GM18951 (cell line): ENCODE measurements at regions not wholly inside any gene's neighbourhood (a gene's known extent, or its start where the extent isn't known, plus 50 kb on each side); places are given as distances from the start of the nearest gene placed in this dataset.

ENCODE experiments used
- POLR2A ChIP-seq: IDR thresholded peaks from 4 replicates; pipeline ENCODE4 v1.6.1; 2011; ENCODE audit warnings: mild to moderate bottlenecking; ENCODE audit not compliant: insufficient read length, insufficient read depth; ENCODE audit errors: extremely low read depth
- in situ Hi-C: fragments of 300-500 bp; cut with MboI; formaldehyde crosslinking; loops from one replicate; pipeline ENCODE4 v1.12.0; 2022; ENCODE audit warnings: low sequenced_read_pairs, mixed read lengths, inconsistent platforms; ENCODE audit not compliant: unreplicated experiment

DNA sequence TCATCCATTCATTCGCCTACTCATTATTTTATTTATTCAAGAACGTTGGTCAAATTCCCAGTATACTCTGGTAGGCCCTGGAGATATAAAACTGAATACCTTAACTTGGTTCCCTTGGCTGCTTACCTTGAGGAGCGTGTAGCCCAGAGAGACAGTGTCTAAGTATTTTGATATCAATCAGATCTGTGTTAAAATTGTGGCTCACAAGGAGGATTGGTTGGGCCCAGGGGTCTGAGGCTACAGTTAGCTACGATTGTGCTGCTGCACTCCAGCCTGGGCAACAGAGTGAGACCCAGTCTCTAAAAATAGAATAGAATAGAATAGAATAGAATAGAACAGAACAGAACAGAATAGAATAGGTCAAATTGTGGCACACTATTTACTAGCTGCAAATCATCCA, 438.4 kb downstream of the ADAMTS20 start:
- TF ChIP-seq POLR2A: no peak
- in situ Hi-C loops: no loop called here

DNA sequence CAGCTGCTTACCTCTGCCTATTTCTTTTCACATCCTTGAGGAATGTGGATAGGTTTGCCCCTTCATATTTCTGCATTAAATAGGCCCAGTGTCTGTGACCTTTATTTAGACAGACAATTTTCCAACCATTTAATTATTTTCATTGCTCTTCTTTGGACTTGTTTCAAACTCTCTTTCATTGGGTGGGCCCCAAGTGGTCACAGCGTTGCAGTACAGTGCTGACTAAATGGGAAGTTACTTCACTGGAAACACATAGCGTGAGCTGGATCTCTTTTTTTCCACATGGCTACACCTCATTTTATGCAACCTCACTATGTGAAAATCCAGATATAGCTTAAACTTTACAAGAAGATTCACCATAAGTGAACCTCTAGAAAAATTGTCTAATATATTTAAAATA, 438.9 kb downstream of the ADAMTS20 start:
- in situ Hi-C loops: no loop called here
- no peak for TF ChIP-seq POLR2A

DNA sequence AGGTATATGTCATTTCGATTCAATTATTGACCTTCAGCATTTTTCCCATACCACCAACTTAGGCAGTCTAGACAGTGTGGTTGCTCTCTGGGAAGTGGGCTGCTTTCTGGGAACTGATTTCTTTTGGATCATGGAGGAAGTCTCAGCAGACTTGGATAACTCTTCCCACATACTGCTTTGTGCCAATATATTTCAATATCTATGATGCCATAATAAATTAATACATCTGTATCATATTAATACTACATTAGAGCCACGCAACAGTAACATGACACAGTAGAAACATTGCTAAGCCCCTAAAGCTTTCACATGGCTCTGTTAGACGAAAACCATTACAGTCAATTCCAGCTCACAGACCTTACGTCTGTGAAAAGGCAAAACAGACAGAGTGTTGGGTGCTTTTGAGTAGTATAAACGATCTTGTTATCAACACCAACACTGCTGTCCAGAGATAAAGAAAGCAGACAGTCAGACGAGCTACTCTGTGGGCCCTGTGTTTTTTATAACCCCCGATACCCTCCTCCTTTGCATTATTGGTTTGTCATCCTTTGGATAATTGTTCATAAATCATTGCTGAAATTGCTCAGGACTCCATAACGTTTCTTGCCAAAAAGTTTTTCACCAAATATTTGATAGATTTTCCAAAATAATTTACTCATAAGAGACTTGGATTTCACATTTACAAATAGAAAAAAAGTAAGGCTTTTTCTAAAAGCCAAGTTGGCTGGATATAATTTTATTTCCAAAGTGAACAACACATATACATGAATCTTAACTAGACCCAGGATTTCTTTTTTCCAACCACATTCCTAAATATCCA, 439.7 kb downstream of the ADAMTS20 start:
- no peak for TF ChIP-seq POLR2A
- in situ Hi-C loops: no loop called here

DNA sequence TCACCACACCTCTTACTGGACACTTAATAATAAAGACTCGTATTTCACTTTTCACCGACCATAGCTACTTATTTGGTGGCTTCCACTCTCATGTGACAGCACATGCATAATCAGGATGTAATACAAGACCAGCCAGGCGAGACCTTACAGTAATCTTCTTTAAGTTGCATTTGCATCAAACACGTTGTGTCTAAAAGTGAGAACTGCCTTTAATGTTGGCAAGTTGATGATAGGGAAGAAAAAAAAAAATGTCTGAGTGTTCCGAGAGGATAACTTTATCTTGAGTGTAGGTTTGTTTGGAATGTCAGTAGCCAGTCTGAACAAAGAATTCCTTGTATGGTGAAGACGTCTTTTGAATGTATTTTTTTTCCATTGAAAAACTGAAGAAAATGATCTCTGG, 440.4 kb downstream of the ADAMTS20 start:
- in situ Hi-C loops: no loop called here
- no peak for TF ChIP-seq POLR2A

DNA sequence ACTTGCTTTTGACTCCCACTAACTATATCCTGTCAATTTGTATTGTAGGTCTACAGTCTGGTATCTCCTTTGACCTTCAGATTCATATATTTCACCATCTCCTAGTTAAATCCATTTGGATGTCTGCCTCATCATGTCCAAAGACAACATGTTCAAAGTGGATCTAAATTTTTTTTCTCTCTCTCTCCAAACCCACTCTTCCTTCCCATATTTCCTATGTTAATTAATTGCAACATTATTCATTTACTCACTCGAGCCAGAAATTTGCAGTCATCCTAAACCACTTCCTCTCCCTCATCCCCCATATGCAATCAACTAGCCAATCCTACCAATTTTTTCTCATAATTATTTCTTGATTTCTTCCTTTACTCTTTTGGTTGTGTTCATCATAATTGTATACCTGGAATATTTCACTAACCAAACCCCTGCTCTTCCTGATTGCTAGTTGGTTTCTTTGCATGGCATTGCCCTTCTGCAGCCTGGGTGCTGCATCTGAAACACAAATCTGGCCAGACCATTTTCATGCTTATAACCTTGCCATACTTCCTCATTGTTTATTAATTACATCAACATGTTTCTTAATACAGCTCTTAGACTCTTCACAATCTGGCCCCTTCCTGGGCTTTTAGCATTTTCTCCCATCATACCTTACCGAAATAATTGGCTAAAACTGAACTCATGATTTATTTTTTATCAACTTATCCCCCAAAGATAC, 442.2 kb downstream of the ADAMTS20 start:
- in situ Hi-C loops: no loop called here
- TF ChIP-seq POLR2A: no peak

DNA sequence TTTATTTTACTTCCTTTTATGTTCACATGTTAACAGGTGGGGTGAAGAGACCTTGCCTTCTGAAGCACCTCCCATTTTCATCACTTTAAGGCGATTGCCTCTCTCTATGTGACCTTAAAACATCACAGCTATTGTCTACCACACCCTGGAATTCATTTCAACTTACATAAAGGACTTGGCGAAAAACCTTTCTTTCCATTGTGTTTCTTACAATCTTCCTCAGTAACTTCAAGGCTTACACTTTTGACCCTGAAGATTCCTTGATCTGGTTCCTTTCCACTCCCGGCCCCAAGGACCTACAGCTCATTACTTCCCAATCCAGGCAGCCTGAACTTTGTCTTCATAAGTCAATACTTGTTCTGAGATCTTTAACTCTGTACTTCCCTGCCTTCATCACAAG, 443.3 kb downstream of the ADAMTS20 start:
- no peak for TF ChIP-seq POLR2A
- in situ Hi-C loops: no loop called here

DNA sequence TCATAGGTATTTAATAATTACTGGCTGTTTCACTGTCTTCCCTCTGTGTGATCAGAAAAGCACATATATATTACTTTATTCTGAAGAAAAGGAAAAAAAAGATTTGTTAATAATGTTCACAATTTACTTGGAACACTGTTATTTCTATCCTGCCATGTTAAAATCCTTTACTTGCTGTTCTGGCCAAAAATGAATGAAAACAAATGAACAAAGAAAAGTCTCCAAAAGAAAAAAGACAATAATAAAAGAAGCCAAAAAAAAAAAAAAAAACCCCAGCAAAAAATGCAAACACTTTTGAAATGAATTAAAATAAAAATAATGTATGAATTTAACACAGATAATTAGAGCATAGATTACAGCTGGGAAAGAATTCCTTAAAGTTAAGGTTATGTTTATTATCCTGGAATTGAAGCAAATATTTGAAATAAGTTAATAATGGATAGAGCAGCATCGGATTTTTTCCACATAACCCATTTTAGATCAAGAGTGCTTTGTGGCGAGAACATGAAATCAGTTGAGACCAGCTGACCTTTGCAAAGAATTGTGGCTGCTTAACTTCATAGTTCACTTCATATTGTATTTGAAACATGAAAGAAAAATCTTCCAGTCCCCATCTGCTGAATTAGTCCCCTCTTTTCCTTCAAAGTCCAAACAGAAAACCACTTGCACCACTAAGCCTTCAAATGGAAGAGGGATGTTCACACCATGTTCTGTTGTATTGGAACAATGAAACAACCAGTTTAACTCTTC, 444.8 kb downstream of the ADAMTS20 start:
- no peak for TF ChIP-seq POLR2A
- in situ Hi-C loops: no loop called here

DNA sequence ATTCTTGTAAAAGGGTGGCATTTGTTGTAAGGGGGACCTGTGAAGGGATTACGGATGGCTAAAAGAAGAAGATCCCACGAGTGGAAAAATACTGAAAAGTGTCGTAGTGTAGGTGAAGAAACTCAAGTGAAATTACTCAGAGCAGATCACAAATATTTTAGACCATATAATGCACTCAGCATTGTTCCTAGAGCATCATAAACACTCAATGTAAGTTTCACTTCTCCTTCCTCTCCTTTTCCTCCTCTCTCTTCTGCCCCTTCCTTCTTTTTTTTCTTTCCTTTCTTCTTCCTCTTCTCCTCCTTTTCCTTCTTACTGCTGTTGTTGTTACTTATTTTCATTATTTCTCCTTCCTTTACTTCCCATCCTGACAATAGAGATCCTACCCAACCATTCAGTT, 445.6 kb downstream of the ADAMTS20 start:
- in situ Hi-C loops: no loop called here
- no peak for TF ChIP-seq POLR2A

DNA sequence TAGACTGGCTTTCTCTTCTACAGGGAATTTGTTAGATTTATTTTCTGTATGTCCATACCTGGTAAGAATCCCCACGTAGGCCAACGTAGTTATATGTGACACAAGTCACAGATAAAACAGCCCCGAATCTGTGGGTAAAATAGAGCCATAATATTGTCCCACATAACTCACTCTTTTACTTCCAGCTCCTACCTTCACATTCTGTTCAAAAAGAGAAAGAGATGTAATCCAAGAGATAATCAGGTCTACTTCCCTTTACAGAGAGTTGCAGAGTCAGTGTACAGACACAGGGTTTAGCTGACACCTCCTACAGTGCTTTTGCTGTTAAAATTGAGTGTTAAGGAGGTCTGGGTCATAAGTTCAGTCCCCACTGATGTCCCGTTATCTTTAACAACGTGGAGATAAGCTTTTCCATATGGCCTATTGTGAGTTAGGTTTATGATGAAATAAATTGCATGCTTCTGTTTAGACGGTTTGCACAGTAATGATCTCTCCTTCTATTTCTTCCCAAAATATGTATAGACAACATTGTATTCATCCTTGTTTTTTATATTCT, 446.5 kb downstream of the ADAMTS20 start:
- in situ Hi-C loops: no loop called here
- TF ChIP-seq POLR2A: no peak

DNA sequence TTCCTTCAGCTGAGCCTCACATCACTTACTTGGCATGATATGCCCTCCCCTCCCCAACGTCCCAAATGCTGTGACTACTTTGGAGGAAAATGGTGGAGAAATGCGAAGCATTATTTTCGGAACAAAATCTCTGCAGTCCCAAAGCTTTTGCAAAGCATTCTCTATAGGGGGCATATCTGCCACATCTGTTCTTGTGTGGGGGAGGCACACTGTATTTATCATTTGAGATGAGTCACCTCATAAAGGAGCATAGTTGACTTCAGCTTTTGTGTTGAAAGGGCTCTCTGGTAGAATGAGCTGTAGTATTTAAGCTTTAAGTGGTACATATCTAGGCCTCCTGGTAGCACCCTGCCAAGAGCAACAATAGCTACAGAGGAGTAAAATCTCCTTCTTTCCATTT, 447.5 kb downstream of the ADAMTS20 start:
- in situ Hi-C loops: no loop called here
- TF ChIP-seq POLR2A: no peak

DNA sequence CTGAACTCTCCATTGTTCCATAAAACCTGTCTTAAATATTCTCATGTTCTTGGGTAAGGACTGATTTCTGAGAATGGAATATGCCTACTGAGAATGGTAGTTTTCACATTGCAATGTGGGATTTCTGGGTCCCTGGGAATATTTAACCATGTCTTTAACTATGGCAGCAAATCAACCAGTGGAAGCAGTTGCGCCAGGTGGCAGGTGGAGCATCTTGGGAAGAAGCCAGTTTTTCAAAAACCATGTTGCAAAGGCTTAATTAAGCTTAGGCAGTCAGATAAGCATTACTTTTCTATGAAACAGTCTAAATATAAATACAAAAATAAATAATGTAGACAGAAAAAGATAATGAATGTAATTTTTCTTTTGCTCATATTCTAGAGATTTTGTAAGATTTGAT, 448.1 kb downstream of the ADAMTS20 start:
- in situ Hi-C loops: no loop called here
- no peak for TF ChIP-seq POLR2A

DNA sequence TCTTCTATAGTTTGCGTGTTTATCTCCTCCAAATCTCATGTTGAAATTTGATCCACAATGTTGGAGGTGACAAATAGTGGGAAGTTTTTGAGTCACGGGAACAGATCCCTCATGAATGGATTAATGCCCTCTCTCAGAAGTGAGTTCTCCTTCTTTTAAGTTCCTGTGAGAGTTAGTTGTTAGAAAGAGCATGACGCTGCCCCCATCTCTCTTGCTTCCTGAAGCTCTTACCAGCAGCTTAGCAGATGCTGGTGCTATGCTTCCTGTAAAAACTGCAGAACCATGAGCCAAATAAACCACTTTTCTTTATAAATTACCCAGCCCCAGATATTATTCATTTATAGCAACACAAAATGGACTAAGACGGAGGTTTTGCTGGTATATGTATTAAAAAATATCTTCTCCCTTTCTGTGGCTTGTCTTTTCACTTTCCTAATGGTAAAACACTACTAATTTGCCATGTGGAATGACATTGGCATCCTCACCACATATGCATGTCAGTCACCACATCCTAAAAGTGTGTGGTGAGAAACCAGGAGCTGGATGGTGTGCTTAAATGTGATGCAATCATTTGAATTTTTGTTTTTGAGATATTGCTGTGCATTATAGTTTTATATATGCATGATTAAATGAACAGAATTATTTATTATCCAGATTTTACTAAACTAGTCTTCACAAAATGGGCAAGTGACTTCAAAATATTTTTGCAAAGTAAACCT, 449.3 kb downstream of the ADAMTS20 start:
- in situ Hi-C loops: no loop called here

DNA sequence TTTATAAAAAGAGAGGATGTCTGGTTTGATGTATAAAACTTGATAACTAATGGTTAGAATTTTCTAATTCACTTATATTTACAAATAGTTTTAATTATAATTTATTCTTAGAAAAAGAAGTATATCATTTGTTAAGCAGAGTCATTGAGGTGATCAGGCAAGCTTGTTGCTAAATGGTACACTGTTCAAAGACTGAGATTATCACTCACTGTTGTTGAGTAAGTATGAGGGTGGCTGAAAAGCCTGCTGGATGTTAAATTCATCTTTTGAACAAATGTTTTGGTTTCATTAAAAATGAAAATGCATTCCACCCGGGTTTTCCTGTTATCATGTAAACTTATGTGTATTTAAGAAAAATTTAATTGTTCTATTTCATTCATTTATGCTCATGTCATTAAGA, 451.8 kb downstream of the ADAMTS20 start:
- in situ Hi-C loops: no loop called here
- no peak for TF ChIP-seq POLR2A

More for the DNA sequence above, 449.3 kb downstream of the ADAMTS20 start:
- TF ChIP-seq POLR2A: no peak

DNA sequence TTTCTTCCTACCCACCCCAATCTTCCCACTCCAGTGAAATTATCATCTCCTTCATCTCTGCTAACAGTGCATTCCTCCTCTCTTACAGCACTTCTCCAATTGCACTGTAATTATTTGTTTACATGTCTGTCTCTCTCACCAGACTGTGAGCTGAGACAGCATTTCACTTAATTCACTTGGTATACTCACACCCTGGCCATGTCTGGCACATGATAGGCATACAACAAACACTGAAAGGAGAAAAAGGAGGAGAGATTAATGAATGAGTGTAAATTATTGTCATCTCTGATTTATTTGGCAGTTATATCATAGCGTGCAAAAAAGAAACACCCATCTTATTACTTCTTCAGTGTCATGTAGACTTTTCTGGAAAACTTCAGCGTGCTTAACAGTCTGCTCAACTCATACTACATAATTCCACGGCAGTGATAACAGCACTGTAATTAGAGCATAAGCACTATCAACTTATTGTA, 452.3 kb downstream of the ADAMTS20 start:
- in situ Hi-C loops: no loop called here
- TF ChIP-seq POLR2A: no peak
